ENCODE measurements at regions not wholly inside any gene's neighbourhood (a gene's known extent, or its start where the extent isn't known, plus 50 kb on each side); places are given as distances from the start of the nearest gene placed in this dataset.

DNA sequence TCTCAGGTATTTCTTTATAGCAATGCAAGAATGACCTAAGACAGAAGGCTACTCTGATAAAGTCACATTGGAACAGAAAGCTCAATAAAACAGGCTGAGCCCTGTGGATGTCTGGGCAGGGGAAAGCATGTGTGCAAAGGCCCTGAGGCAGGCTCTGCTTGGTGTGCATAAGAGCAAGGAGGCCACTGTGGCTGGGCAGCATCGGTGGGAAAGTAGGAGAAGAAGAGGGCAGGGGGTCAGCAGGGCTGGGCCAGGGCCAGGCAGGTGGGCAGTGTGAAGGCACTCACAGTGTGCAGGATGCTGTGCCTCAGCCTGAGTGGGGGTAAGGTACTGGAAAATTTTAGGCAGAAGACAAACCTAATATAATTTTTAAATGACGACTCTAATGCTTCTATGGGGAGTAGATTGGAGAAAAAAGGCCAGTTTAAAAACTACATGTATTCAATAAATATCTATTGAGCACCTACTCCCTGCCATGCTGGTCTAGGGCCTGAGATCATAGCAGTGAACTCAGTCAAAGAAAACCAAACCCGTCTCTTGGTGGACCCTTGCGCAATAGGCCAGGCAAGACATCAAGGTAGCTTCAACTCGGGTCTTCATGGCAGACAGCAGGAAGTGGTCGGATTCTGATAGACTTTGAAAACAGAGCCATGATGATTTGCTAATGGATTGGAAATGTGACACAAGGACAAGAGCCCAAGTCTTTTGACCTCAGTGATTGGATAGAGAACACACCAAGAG, 572.3 kb downstream of the TCERG1L start:
- H3K4me3 ChIP-seq (ENCODE audit: low read depth, low read length) = no peak overlapping the region
- ChIA-PET CTCF (no interaction called here), POLR2A (no interaction called here)
- no peak for DNase-seq (ENCODE audit: low read depth, low spot score)
- TF ChIP-seq, protein P1, sequence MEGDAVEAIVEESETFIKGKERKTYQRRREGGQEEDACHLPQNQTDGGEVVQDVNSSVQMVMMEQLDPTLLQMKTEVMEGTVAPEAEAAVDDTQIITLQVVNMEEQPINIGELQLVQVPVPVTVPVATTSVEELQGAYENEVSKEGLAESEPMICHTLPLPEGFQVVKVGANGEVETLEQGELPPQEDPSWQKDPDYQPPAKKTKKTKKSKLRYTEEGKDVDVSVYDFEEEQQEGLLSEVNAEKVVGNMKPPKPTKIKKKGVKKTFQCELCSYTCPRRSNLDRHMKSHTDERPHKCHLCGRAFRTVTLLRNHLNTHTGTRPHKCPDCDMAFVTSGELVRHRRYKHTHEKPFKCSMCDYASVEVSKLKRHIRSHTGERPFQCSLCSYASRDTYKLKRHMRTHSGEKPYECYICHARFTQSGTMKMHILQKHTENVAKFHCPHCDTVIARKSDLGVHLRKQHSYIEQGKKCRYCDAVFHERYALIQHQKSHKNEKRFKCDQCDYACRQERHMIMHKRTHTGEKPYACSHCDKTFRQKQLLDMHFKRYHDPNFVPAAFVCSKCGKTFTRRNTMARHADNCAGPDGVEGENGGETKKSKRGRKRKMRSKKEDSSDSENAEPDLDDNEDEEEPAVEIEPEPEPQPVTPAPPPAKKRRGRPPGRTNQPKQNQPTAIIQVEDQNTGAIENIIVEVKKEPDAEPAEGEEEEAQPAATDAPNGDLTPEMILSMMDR (IDR thresholded peaks at IDR 0.05; ENCODE audit: insufficient read depth, low read length, missing control alignments) = no peak

DNA sequence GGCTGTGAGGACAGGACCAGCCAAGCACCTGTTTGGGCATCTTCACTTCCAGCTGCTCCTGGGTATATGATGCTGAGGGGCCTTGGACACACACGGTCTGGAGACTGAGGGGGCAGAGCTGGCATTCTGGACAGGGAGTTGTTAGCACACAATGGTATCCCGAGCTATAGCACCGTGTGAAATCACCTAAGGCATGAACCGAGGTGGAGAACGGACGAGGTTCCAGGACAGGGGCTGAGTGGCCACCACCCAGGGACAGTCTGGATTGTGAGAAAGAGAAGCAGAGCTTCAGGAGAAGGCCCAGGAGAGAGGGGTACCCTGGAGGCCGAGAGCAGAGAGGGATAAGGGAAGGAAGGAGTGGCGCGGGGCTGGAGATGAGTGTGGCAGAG, 571.8 kb downstream of the TCERG1L start:
- H3K4me3 ChIP-seq (ENCODE audit: low read depth, low read length) = no peak overlapping the region
- ChIA-PET CTCF (no interaction called here), POLR2A (no interaction called here)
- DNase-seq (ENCODE audit: low read depth, low spot score) = no peak
- TF ChIP-seq, protein P1 (IDR thresholded peaks at IDR 0.05; ENCODE audit: insufficient read depth, low read length, missing control alignments) = no peak

DNA sequence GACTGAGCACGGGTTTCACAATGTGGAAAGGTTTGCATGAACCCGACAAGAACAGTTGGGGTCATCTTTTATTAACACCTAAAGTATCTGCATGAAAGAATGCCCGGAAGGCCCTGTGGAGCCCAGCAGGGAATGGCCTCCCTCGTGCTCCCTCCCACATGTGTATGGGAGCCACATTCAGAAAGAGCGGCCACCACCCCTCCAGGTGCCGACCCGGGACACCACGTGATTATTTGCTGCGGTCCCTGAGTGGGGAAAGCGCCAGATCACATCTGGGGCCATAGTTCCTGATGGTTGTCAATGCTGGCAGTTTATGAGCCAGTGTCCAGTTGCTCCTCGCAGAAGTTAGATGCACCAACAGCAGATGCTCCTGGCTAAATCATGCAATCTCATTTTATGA, 571.4 kb downstream of the TCERG1L start:
- POLR2A ChIA-PET = no interaction called here
- CTCF ChIA-PET = no interaction called here
- no peak for DNase-seq (ENCODE audit: low read depth, low spot score)
- H3K4me3 ChIP-seq (ENCODE audit: low read depth, low read length) = no peak overlapping the region
- TF ChIP-seq, protein P1 (IDR thresholded peaks at IDR 0.05; ENCODE audit: insufficient read depth, low read length, missing control alignments) = no peak

DNA sequence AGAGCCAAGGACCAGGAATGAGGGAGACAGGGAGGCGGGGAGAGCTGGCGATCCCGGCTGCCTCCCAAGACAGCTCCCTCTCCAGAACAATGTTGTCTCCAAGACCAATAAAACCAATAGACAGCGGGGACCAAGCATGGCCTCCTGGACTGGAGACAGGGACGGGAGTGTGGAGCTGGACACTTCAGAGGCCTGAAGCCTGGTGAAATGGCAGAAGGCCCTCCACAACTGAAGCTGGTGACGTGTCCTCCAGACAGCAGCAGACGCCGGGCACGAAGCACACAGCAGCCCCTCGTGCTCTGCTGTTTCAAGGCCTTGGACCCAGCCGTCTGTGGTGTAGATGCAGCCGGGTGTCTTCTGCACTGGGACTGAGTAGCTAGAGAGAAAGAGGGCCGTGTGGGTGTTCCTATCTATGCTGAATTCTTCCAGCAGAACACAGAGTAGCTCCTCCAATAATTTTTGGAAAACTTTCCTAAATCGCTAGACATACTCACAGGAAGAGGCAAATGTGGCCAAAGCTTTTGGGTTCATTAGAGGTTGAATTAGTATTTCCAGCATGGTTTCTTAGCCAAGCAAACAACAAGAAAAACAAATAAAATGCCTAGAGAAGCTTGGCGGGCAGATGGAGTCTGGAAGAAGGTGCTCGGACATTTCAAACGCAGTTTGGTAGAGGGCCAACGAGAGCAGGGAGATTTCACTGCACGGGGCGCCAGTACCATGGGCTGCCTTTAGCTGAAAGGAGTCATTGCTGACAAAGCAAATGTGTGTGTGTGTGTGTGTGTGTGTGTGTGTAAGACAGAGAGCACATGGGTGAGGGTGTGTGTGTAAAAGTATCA, 570.4 kb downstream of the TCERG1L start:
- CTCF ChIA-PET = no interaction called here
- POLR2A ChIA-PET = no interaction called here
- H3K4me3 ChIP-seq (ENCODE audit: low read depth, low read length) = no peak overlapping the region
- DNase-seq (ENCODE audit: low read depth, low spot score) = no peak
- TF ChIP-seq, protein P1 (IDR thresholded peaks at IDR 0.05; ENCODE audit: insufficient read depth, low read length, missing control alignments) = no peak

DNA sequence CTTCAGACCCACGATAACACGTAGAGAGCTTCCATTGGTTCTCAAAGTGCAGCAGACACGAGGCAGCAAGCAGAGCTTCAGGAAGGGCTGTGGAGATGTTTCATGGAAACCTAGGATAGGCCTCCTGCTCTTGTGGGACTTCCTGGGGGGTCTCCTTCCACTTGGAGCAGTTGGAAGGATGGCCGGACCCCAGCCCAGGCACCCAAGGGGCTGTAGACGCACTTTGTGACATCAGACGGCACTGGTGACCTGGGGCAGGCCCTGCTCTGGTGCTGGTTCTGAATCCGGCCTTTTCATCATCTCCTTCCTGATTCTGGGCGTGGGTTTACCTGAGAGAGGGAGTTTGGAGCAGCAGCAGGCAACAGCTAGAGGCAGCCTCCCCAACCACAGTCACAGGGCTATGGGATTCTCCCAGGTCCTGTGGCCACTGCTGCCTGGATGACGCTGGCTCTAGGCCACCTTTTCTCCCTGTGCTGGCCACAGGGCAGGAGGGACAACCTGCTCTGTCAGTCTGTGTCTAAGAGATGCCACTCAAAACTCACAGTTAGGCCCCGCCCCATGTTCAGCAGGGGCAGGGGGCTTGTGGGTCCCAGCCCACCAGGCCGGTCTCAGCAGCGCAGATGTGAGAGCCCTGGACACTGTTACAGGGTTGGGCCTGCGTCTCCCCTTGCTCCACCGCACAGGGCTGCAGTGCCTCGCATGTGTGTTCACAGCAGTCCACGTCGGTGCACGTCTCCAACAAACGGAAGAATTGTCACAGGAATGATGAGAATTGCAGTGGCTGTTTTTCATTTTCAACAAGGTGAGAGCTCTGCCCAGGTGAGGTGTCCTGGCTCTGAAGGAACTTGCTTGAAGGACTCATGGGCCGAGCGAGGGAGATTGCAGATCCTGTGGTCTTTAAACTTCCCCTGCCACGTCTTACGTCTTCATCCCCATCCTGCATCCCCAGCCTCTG, 569.3 kb downstream of the TCERG1L start:
- H3K4me3 ChIP-seq (ENCODE audit: low read depth, low read length) = no peak overlapping the region
- POLR2A ChIA-PET = no interaction called here
- no peak for DNase-seq (ENCODE audit: low read depth, low spot score)
- CTCF ChIA-PET = no interaction called here
- TF ChIP-seq, protein P1 (IDR thresholded peaks at IDR 0.05; ENCODE audit: insufficient read depth, low read length, missing control alignments) = no peak
